Spleen (tissue), 11 donors: ENCODE measurements at regions not wholly inside any gene's neighbourhood (a gene's known extent, or its start where the extent isn't known, plus 50 kb on each side); places are given as distances from the start of the nearest gene placed in this dataset.
A peak's percentile ranks its signal among the peaks of the same experiment; 100 is the strongest.
"Not testable (repeated sequence)": the region's sequence is repeated elsewhere in the genome, so short reads cannot be mapped to it uniquely, and the experiment has no call there.

Experiments
- DNase-seq: peaks from one replicate; pipeline ENCODE4 v3.0.0-alpha.2; 2020
- H3K27ac ChIP-seq, 8 donors: fragments of 200-600 bp; sonication (generic) in 7 of 8; 1 replicate in 4 of 8; 2 replicates in 4 of 8; pipeline versions ENCODE4 v1.5.0 to v1.8.0; 2016 to 2021; ENCODE audit warnings: inconsistent platforms in 4 of 8, mild to moderate bottlenecking in 4 of 8, moderate library complexity in 1 of 8
- H3K27me3 ChIP-seq, 7 donors: fragments of 200-600 bp; sonication (generic) in 6 of 7; replicated peaks in 1 of 7; 1 replicate in 4 of 7; 2 replicates in 3 of 7; pipeline versions ENCODE4 v1.5.0 to v1.8.0; 2016 to 2021; ENCODE audit warnings: inconsistent platforms in 3 of 7, mild to moderate bottlenecking in 1 of 7
- H3K36me3 ChIP-seq, 6 donors: fragments of 200-600 bp; sonication (generic) in 5 of 6; 1 replicate in 4 of 6; 2 replicates in 2 of 6; pipeline versions ENCODE4 v1.5.0 to v1.8.0; 2016 to 2021; ENCODE audit warnings: inconsistent platforms in 2 of 6
- H3K4me1 ChIP-seq, 6 donors: fragments of 200-600 bp; sonication (generic) in 5 of 6; 1 replicate in 3 of 6; 2 replicates in 3 of 6; pipeline versions ENCODE4 v1.5.0 to v1.8.0; 2016 to 2021; ENCODE audit warnings: inconsistent platforms in 3 of 6
- H3K4me3 ChIP-seq, 8 donors: fragments of 200-600 bp; sonication (generic) in 7 of 8; 1 replicate in 4 of 8; 2 replicates in 4 of 8; pipeline versions ENCODE4 v1.5.0 to v1.8.0; 2016 to 2021; ENCODE audit warnings: inconsistent platforms in 4 of 8, mild to moderate bottlenecking in 4 of 8, moderate library complexity in 2 of 8
- H3K9me3 ChIP-seq, 8 donors: fragments of 200-600 bp; sonication (generic) in 7 of 8; 1 replicate in 4 of 8; 2 replicates in 4 of 8; pipeline versions ENCODE4 v1.5.0 to v1.8.0; 2016 to 2021; ENCODE audit warnings: inconsistent platforms in 4 of 8
- CTCF ChIP-seq, 11 experiments: fragments of 200-600 bp in 7 of 11; fragments of 450-650 bp in 4 of 11; sonication (generic) in 4 of 11; IDR thresholded peaks in 8 of 11; conservative IDR thresholded peaks in 3 of 11; 1 replicate in 7 of 11; 2 replicates in 4 of 11; pipeline versions ENCODE4 v1.4.0 to v1.8.0; 2016 to 2021; ENCODE audit warnings: antibody characterized with exemption in 11 of 11, inconsistent platforms in 4 of 11, mild to moderate bottlenecking in 1 of 11
- POLR2A ChIP-seq, 3 donors: fragments of 450-650 bp; IDR thresholded peaks; one replicate each; pipeline ENCODE4 v1.5.1; 2017; ENCODE audit warnings: antibody characterized with exemption in 3 of 3, mild to moderate bottlenecking in 1 of 3
- POLR2AphosphoS5 ChIP-seq, 3 donors: sonication (generic); formaldehyde crosslinking; IDR thresholded peaks; one replicate each; pipeline ENCODE4 v1.5.1; 2017; ENCODE audit warnings: antibody characterized with exemption in 3 of 3
- WGBS, 5 donors: extraction: QIAGEN DNeasy Blood & Tissue Kit in 3 of 5; methylation state at CpG; one replicate each; pipeline versions ENCODE4 v1.1.5 to v1.1.7; 2013 to 2018; 5-methylcytosine and 5-hydroxymethylcytosine counted together
- intact Hi-C: fragments of 100-400 bp; cut with DNase I; formaldehyde crosslinking; loops from one replicate; pipeline ENCODE4 v1.15.0; 2023; ENCODE audit warnings: low total_unique reads
- donor health status: healthy with polysubstance abuse.
- donor health status: DM: no; HTN: no; CAD: no; lungs with moderate emphysema.
- donor health status: DM: no; HTN: no; CAD: no.
- donor health status: Bipolar disorder and iron deficiency.
- donor health status: healthy.
- donor health status: DM: no; HTN: no; CAD: no.
- donor health status: DM: yes; HTN: yes; CAD: no.

- intact Hi-C loops, result no loop called here
- Histone ChIP-seq H3K36me3 (no peaks in the 10 kb centered on the region), H3K27me3 (no peaks in the 10 kb centered on the region), H3K27ac (no peak overlapping the region), H3K4me3 (no peak overlapping the region), H3K9me3 (peaks cover 0 to 10% (median 0%) of the 10 kb centered on the region in 8 donors), H3K4me1 (no peaks in the 10 kb centered on the region)
- WGBS, 5 donors, result 72 to 94% (median 87%) methylated on average over 1 of the region's 1 CpG
- DNase-seq, result no peak
- no peak for TF ChIP-seq POLR2AphosphoS5 (IDR thresholded peaks at IDR 0.05)
- no peak for TF ChIP-seq CTCF (IDR thresholded peaks at IDR 0.05 in 8 of 11, conservative IDR thresholded peaks at IDR 0.05 in 3 of 11)
- no peak for TF ChIP-seq POLR2A (IDR thresholded peaks at IDR 0.05)
Measured at GRCh38 chrX:91257388-91257787, 177.3 kb upstream of the PABPC5 start.

GRCh38 chrX:91279479-91279878 is 155.2 kb upstream of the PABPC5 start:
- intact Hi-C loops, result no loop called here
- H3K4me3 ChIP-seq, result no peak overlapping the region
- DNase-seq, result peak; percentile 51
- H3K9me3 ChIP-seq, result peaks cover 0 to 6% (median 0%) of the 10 kb centered on the region in 8 donors
- no peaks in the 10 kb centered on the region for H3K36me3 ChIP-seq
- TF ChIP-seq CTCF (IDR thresholded peaks at IDR 0.05 in 8 of 11, conservative IDR thresholded peaks at IDR 0.05 in 3 of 11), result no peak
- TF ChIP-seq POLR2AphosphoS5 (IDR thresholded peaks at IDR 0.05), result no peak
- TF ChIP-seq POLR2A (IDR thresholded peaks at IDR 0.05), result no peak
- H3K27me3 ChIP-seq, result no peaks in the 10 kb centered on the region
- WGBS, 5 donors, result 65 to 96% (median 84%) methylated on average over 5 of the region's 5 CpGs
- H3K27ac ChIP-seq, result no peak overlapping the region
- H3K4me1 ChIP-seq, result no peaks in the 10 kb centered on the region

GRCh38 chrX:91311969-91312368 is 122.7 kb upstream of the PABPC5 start:
- Histone ChIP-seq H3K4me1 (no peaks in the 10 kb centered on the region), H3K9me3 (no peaks in the 10 kb centered on the region), H3K27ac (no peak overlapping the region), H3K4me3 (no peak overlapping the region), H3K27me3 (no peaks in the 10 kb centered on the region), H3K36me3 (no peaks in the 10 kb centered on the region)
- DNase-seq, result no peak
- WGBS, 5 donors, result 64 to 84% (median 73%) methylated on average over 4 of the region's 4 CpGs
- TF ChIP-seq POLR2AphosphoS5 (IDR thresholded peaks at IDR 0.05), result no peak
- TF ChIP-seq CTCF (IDR thresholded peaks at IDR 0.05 in 8 of 11, conservative IDR thresholded peaks at IDR 0.05 in 3 of 11), result no peak
- TF ChIP-seq POLR2A (IDR thresholded peaks at IDR 0.05), result no peak
- intact Hi-C loops, result no loop called here

GRCh38 chrX:91318870-91319269 is 115.8 kb upstream of the PABPC5 start:
- WGBS, 5 donors, result 63 to 87% (median 76%) methylated on average over 2 of the region's 2 CpGs
- H3K36me3 ChIP-seq, H3K4me3 ChIP-seq, H3K27ac ChIP-seq, H3K4me1 ChIP-seq, H3K27me3 ChIP-seq, DNase-seq, intact Hi-C loops, H3K9me3 ChIP-seq: not testable (repeated sequence)

- no peak overlapping the region for H3K4me3 ChIP-seq
Measured at GRCh38 chrX:91331476-91331875, 103.2 kb upstream of the PABPC5 start.

More at GRCh38 chrX:91331476-91331875, 103.2 kb upstream of the PABPC5 start:
- H3K27ac ChIP-seq, result no peak overlapping the region
- no peaks in the 10 kb centered on the region for H3K36me3 ChIP-seq
- 68 to 93% (median 76%) methylated on average over 2 of the region's 2 CpGs for WGBS, 5 donors
- no peaks in the 10 kb centered on the region for H3K4me1 ChIP-seq
- H3K9me3 ChIP-seq, result peaks cover 0 to 20% (median 0%) of the 10 kb centered on the region in 8 donors
- TF ChIP-seq CTCF (IDR thresholded peaks at IDR 0.05 in 8 of 11, conservative IDR thresholded peaks at IDR 0.05 in 3 of 11) (no peak), POLR2AphosphoS5 (IDR thresholded peaks at IDR 0.05) (no peak), POLR2A (IDR thresholded peaks at IDR 0.05) (no peak)
- H3K27me3 ChIP-seq, result no peaks in the 10 kb centered on the region
- DNase-seq, result no peak
- intact Hi-C loops, result no loop called here
